ENCODE measurements at regions not wholly inside any gene's neighbourhood (a gene's known extent, or its start where the extent isn't known, plus 50 kb on each side); places are given as distances from the start of the nearest gene placed in this dataset.

DNA sequence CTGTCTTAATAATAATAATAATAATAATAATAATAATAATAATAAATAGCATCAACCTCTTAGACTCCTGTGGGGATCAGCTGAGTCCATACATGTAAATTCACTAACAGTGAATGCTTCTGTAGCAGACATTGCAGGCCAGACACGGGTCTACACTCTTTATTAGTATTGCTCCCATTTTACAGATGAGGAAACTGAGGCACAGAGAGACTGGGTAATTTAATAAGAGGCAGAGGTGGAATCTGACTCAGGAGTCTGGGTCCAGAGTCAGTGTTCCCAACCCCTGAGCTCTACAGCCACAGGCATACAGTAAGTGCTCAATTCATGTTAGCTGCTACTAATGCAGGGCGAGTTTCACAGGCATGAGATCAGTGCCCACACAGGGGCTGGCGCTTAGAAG lies 123.2 kb upstream of the MAP1LC3B2 start (continued):
- TF ChIP-seq, protein P1, sequence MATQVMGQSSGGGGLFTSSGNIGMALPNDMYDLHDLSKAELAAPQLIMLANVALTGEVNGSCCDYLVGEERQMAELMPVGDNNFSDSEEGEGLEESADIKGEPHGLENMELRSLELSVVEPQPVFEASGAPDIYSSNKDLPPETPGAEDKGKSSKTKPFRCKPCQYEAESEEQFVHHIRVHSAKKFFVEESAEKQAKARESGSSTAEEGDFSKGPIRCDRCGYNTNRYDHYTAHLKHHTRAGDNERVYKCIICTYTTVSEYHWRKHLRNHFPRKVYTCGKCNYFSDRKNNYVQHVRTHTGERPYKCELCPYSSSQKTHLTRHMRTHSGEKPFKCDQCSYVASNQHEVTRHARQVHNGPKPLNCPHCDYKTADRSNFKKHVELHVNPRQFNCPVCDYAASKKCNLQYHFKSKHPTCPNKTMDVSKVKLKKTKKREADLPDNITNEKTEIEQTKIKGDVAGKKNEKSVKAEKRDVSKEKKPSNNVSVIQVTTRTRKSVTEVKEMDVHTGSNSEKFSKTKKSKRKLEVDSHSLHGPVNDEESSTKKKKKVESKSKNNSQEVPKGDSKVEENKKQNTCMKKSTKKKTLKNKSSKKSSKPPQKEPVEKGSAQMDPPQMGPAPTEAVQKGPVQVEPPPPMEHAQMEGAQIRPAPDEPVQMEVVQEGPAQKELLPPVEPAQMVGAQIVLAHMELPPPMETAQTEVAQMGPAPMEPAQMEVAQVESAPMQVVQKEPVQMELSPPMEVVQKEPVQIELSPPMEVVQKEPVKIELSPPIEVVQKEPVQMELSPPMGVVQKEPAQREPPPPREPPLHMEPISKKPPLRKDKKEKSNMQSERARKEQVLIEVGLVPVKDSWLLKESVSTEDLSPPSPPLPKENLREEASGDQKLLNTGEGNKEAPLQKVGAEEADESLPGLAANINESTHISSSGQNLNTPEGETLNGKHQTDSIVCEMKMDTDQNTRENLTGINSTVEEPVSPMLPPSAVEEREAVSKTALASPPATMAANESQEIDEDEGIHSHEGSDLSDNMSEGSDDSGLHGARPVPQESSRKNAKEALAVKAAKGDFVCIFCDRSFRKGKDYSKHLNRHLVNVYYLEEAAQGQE (IDR thresholded peaks at IDR 0.05) = no peak
- no peak for TF ChIP-seq FOXA2 (IDR thresholded peaks at IDR 0.05)
- TF ChIP-seq FOXA1 (IDR thresholded peaks at IDR 0.05) = no peak

DNA sequence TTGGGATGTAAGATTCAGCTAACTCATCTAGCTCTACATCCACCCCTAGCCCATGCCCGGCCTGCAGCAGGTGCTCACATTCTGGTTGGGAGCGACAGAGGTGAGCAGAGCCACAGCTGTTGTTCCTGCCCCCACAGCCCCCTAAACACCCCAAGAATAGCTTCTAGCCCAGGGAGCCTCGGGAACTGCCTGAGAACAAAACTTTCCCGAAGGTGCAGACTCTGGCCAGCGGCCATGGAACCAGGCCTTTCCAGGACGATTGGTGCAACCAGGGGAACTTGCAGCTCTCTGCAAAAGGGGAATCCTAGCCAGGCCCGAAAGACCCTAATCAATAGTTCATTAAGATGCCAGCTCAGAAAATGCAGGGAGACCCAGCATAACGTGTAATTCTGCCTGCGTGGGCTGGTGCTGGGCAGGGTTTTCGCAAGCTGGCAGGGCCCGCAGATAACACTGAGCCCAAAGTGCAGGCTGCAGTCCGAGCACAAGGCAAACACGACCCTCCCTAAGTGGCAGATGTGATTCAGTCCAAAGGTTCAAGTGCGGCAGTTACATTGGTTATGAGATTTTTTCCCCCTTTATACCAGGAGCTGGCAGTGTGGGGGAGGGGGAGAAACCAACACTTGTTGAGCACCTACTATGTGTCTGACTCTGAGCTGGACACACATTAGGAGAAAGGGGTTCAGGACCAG lies 122.5 kb upstream of the MAP1LC3B2 start:
- Histone ChIP-seq H3K27me3 (ENCODE audit: control insufficient read depth in 4 of 4, insufficient read depth in 4 of 4, low read length in 3 of 4) (no peaks in the 10 kb centered on the region), H3K36me3 (ENCODE audit: control insufficient read depth in 4 of 4, insufficient read depth in 3 of 4, low read depth in 1 of 4, low read length in 3 of 4) (no peaks in the 10 kb centered on the region), H3K4me3 (ENCODE audit: low read depth in 1 of 3, low read length in 3 of 3) (peak overlapping the region in 2 of 3 donors; percentile 7 to 14), H3K9ac (ENCODE audit: low read depth in 1 of 2, low read length in 2 of 2) (no peak overlapping the region), H3K9me3 (ENCODE audit: control insufficient read depth in 4 of 4, low read length in 3 of 4) (no peaks in the 10 kb centered on the region), H3K4me1 (ENCODE audit: control insufficient read depth in 4 of 4, insufficient read depth in 4 of 4, low read length in 3 of 4) (peaks cover 0 to 31% (median 24%) of the 10 kb centered on the region in 4 donors), H3K27ac (ENCODE audit: low read depth in 1 of 2, low read length in 2 of 2) (peak overlapping the region; percentile 58 to 77)
- peak; percentile 78 to 92 for TF ChIP-seq EGR1 (IDR thresholded peaks at IDR 0.05; ENCODE audit: low read depth in 2 of 2)
- TF ChIP-seq, protein P2, sequence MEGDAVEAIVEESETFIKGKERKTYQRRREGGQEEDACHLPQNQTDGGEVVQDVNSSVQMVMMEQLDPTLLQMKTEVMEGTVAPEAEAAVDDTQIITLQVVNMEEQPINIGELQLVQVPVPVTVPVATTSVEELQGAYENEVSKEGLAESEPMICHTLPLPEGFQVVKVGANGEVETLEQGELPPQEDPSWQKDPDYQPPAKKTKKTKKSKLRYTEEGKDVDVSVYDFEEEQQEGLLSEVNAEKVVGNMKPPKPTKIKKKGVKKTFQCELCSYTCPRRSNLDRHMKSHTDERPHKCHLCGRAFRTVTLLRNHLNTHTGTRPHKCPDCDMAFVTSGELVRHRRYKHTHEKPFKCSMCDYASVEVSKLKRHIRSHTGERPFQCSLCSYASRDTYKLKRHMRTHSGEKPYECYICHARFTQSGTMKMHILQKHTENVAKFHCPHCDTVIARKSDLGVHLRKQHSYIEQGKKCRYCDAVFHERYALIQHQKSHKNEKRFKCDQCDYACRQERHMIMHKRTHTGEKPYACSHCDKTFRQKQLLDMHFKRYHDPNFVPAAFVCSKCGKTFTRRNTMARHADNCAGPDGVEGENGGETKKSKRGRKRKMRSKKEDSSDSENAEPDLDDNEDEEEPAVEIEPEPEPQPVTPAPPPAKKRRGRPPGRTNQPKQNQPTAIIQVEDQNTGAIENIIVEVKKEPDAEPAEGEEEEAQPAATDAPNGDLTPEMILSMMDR (IDR thresholded peaks at IDR 0.05; ENCODE audit: low read depth, low read length, missing input control) = no peak
- TF ChIP-seq RAD21 (IDR thresholded peaks at IDR 0.05) = peak; percentile 54 to 70
- no peak for TF ChIP-seq GABPA (IDR thresholded peaks at IDR 0.05 in 1 of 2, conservative IDR thresholded peaks at IDR 0.05 in 1 of 2)
- TF ChIP-seq, protein P3, sequence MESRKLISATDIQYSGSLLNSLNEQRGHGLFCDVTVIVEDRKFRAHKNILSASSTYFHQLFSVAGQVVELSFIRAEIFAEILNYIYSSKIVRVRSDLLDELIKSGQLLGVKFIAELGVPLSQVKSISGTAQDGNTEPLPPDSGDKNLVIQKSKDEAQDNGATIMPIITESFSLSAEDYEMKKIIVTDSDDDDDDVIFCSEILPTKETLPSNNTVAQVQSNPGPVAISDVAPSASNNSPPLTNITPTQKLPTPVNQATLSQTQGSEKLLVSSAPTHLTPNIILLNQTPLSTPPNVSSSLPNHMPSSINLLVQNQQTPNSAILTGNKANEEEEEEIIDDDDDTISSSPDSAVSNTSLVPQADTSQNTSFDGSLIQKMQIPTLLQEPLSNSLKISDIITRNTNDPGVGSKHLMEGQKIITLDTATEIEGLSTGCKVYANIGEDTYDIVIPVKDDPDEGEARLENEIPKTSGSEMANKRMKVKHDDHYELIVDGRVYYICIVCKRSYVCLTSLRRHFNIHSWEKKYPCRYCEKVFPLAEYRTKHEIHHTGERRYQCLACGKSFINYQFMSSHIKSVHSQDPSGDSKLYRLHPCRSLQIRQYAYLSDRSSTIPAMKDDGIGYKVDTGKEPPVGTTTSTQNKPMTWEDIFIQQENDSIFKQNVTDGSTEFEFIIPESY (IDR thresholded peaks at IDR 0.05) = peak; percentile 80
- TF ChIP-seq, protein P4, sequence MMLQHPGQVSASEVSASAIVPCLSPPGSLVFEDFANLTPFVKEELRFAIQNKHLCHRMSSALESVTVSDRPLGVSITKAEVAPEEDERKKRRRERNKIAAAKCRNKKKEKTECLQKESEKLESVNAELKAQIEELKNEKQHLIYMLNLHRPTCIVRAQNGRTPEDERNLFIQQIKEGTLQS (IDR thresholded peaks at IDR 0.05) = no peak
- peak; percentile 99 for TF ChIP-seq HNF4A (conservative IDR thresholded peaks at IDR 0.05)
- TF ChIP-seq FOXA1 (IDR thresholded peaks at IDR 0.05) = no peak
- peak; percentile 94 for TF ChIP-seq HNF4G (IDR thresholded peaks at IDR 0.05)
- peak; percentile 82 to 92 for TF ChIP-seq RXRA (IDR thresholded peaks at IDR 0.05)
- no peak for TF ChIP-seq NR2F2 (IDR thresholded peaks at IDR 0.05)
- no peak for TF ChIP-seq YY1 (IDR thresholded peaks at IDR 0.05)
- peak; percentile 46 to 69 for TF ChIP-seq JUND (IDR thresholded peaks at IDR 0.05)
- TF ChIP-seq SP1 (IDR thresholded peaks at IDR 0.05) = peak; percentile 88
- TF ChIP-seq, protein P5, sequence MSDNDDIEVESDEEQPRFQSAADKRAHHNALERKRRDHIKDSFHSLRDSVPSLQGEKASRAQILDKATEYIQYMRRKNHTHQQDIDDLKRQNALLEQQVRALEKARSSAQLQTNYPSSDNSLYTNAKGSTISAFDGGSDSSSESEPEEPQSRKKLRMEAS (IDR thresholded peaks at IDR 0.05) = peak; percentile 97
- TF ChIP-seq TAF1 (conservative IDR thresholded peaks at IDR 0.05) = no peak
- TF ChIP-seq FOXA2 (IDR thresholded peaks at IDR 0.05) = peak; percentile 51
- TF ChIP-seq, protein P1 (IDR thresholded peaks at IDR 0.05) = peak; percentile 30
- 26% methylated on average over 14 of the region's 14 CpGs for WGBS
- no peak for DNase-seq (ENCODE audit: low spot score)
